ENCODE measurements at regions not wholly inside any gene's neighbourhood (a gene's known extent, or its start where the extent isn't known, plus 50 kb on each side); places are given as distances from the start of the nearest gene placed in this dataset.

- TF ChIP-seq KDM1A (IDR thresholded peaks at IDR 0.05; ENCODE audit: borderline replicate concordance, low read length) (no peak), CHD2 (IDR thresholded peaks at IDR 0.05; ENCODE audit: low read length) (no peak), RBBP5 (IDR thresholded peaks at IDR 0.05; ENCODE audit: borderline replicate concordance, low read depth, low read length) (no peak), SIX5 (IDR thresholded peaks at IDR 0.05; ENCODE audit: low read depth, low read length) (no peak), CTCF (IDR thresholded peaks at IDR 0.05; ENCODE audit: control extremely low read depth in 1 of 3, insufficient read depth in 1 of 3, low read depth in 1 of 3, low read length in 3 of 3) (no peak), RFX5 (IDR thresholded peaks at IDR 0.05; ENCODE audit: borderline replicate concordance, low read depth, low read length) (no peak), POLR2A (IDR thresholded peaks at IDR 0.05; ENCODE audit: control extremely low read depth in 1 of 2, low read depth in 2 of 2, low read length in 2 of 2) (no peak), SRF (IDR thresholded peaks at IDR 0.05; ENCODE audit: low read depth, low read length) (no peak), POLR2AphosphoS5 (IDR thresholded peaks at IDR 0.05; ENCODE audit: low read depth, low read length) (no peak)
Observed at GRCh38 chr2:64874593-64874992, 114.6 kb upstream of the SLC1A4 start.

All from H1 (cell line).